SK-N-SH (cell line): ENCODE measurements at regions not wholly inside any gene's neighbourhood (a gene's known extent, or its start where the extent isn't known, plus 50 kb on each side); places are given as distances from the start of the nearest gene placed in this dataset.

Experiments
- CTCF ChIA-PET: fragments of 300-600, 350-600 bp; formaldehyde crosslinking; extraction: SDS; loops from one replicate; lab custom pipeline; 2021; lab: Yijun Ruan, JAX
- POLR2A ChIA-PET: fragments of 350-600 bp; sonication (Branson Sonifier 250); formaldehyde crosslinking; extraction: SDS; loops from one replicate; lab custom pipeline; 2020; ENCODE audit warnings: antibody characterized with exemption, inconsistent platforms; lab: Yijun Ruan, JAX
- DNase-seq: peaks from one replicate; pipeline ENCODE4 v3.0.0; 2012
- H2AFZ ChIP-seq: fragments of 200-600 bp; sonication (generic); 2 replicates; pipeline ENCODE4 v1.8.1; 2016; ENCODE audit warnings: antibody characterized with exemption, mild to moderate bottlenecking, low read depth
- H3F3A ChIP-seq: fragments of 200-600 bp; sonication (generic); replicated peaks from 2 replicates; pipeline ENCODE3; 2016; ENCODE audit warnings: antibody characterized with exemption, mild to moderate bottlenecking; ENCODE audit not compliant: insufficient read depth
- H3K27ac ChIP-seq, 2 experiments: fragments of 200-500 bp in 1 of 2; fragments of 200-600 bp in 1 of 2; sonication (Bioruptor generic) in 1 of 2; sonication (generic), shearing (Covaris generic) in 1 of 2; 2 replicates each; pipeline versions ENCODE4 v1.5.1 to v1.6.1; 2014 to 2016; ENCODE audit warnings: low read depth in 2 of 2, inconsistent platforms in 1 of 2, low read length in 1 of 2, mild to moderate bottlenecking in 1 of 2, mixed read lengths in 1 of 2
- H3K27me3 ChIP-seq: fragments of 200-600 bp; sonication (generic), shearing (Covaris generic); 2 replicates; pipeline ENCODE4 v1.6.1; 2016; ENCODE audit warnings: mixed run types; ENCODE audit not compliant: insufficient read depth
- H3K36me3 ChIP-seq, 2 experiments: fragments of 200-500 bp in 1 of 2; fragments of 200-600 bp in 1 of 2; sonication (Bioruptor generic) in 1 of 2; sonication (generic) in 1 of 2; replicated peaks in 1 of 2; 2 replicates each; pipeline versions ENCODE3 to v1.5.1; 2014 to 2016; ENCODE audit warnings: low read length in 1 of 2, mild to moderate bottlenecking in 1 of 2; ENCODE audit not compliant: insufficient read depth in 2 of 2, control insufficient read depth in 1 of 2
- H3K4me1 ChIP-seq, 2 experiments: fragments of 200-500 bp in 1 of 2; fragments of 200-600 bp in 1 of 2; sonication (Bioruptor generic) in 1 of 2; sonication (generic), shearing (Covaris generic) in 1 of 2; 2 replicates each; pipeline versions ENCODE4 v1.5.1 to v1.6.1; 2014 to 2016; ENCODE audit warnings: low read depth in 1 of 2, low read length in 1 of 2, mixed run types in 1 of 2; ENCODE audit not compliant: insufficient read depth in 2 of 2, control insufficient read depth in 1 of 2
- H3K4me2 ChIP-seq: fragments of 200-600 bp; sonication (generic), shearing (Covaris generic); 2 replicates; pipeline ENCODE4 v1.6.1; 2017; ENCODE audit warnings: mixed run types
- H3K4me3 ChIP-seq, 2 experiments: fragments of 200-500 bp in 1 of 2; fragments of 200-600 bp in 1 of 2; sonication (Bioruptor generic) in 1 of 2; sonication (generic), shearing (Covaris generic) in 1 of 2; 2 replicates each; pipeline versions ENCODE4 v1.5.1 to v1.8.1; 2014 to 2016; ENCODE audit warnings: low read depth in 2 of 2, inconsistent platforms in 1 of 2, low read length in 1 of 2, mild to moderate bottlenecking in 1 of 2, mixed read lengths in 1 of 2, moderate library complexity in 1 of 2
- H3K79me2 ChIP-seq: fragments of 200-600 bp; sonication (generic); 2 replicates; pipeline ENCODE4 v1.8.1; 2017; ENCODE audit warnings: mild to moderate bottlenecking; ENCODE audit not compliant: insufficient read depth
- H3K9ac ChIP-seq: fragments of 200-600 bp; sonication (generic); 2 replicates; pipeline ENCODE4 v1.6.1; 2017; ENCODE audit warnings: mixed run types
- H3K9me2 ChIP-seq: fragments of 200-600 bp; sonication (generic); 2 replicates; pipeline ENCODE4 v1.6.1; 2017; ENCODE audit warnings: mixed run types
- H3K9me3 ChIP-seq: fragments of 200-600 bp; sonication (generic); 2 replicates; pipeline ENCODE4 v1.6.1; 2017; ENCODE audit warnings: mixed run types, mild to moderate bottlenecking, moderate library complexity
- H4K20me1 ChIP-seq: fragments of 200-600 bp; sonication (generic); 2 replicates; pipeline ENCODE4 v1.6.1; 2017; ENCODE audit warnings: mild to moderate bottlenecking, mixed run types; ENCODE audit not compliant: insufficient read depth
- CHD2 ChIP-seq: fragments of 150-350 bp; IDR thresholded peaks from 2 replicates; pipeline ENCODE4 v1.6.1; 2018; ENCODE audit warnings: low read length; ENCODE audit not compliant: partially characterized antibody
- ELF1 ChIP-seq: IDR thresholded peaks from 2 replicates; pipeline ENCODE4 v1.4.0; 2012
- EP300 ChIP-seq, 2 experiments: IDR thresholded peaks; 2 replicates each; pipeline versions ENCODE4 v1.4.0 to v1.6.1; 2012; ENCODE audit warnings: borderline replicate concordance in 1 of 2, low read depth in 1 of 2, low read length in 1 of 2
- FOSL2 ChIP-seq: IDR thresholded peaks from 2 replicates; pipeline ENCODE4 v1.4.0; 2012; ENCODE audit warnings: low read depth, mild to moderate bottlenecking, moderate library complexity, borderline replicate concordance
- FOXM1 ChIP-seq: IDR thresholded peaks from 2 replicates; pipeline ENCODE4 v1.4.0; 2012; ENCODE audit warnings: low read depth, mild to moderate bottlenecking
- JUND ChIP-seq: IDR thresholded peaks from 2 replicates; pipeline ENCODE4 v1.4.0; 2012
- MEF2A ChIP-seq: IDR thresholded peaks from 2 replicates; pipeline ENCODE4 v1.4.0; 2012; ENCODE audit warnings: low read depth, borderline replicate concordance
- MXI1 ChIP-seq: IDR thresholded peaks from 2 replicates; pipeline ENCODE4 v1.6.1; 2012; ENCODE audit warnings: mild to moderate bottlenecking, low read depth, low read length, improper control_type of control experiment
- NFIC ChIP-seq: IDR thresholded peaks from 2 replicates; pipeline ENCODE4 v1.4.0; 2012; ENCODE audit warnings: borderline replicate concordance
- NRF1 ChIP-seq: IDR thresholded peaks from 2 replicates; pipeline ENCODE4 v1.6.1; 2012; ENCODE audit warnings: low read depth, mild to moderate bottlenecking, low read length
- POLR2AphosphoS5 ChIP-seq: IDR thresholded peaks from 2 replicates; pipeline ENCODE4 v1.6.1; 2012; ENCODE audit warnings: low read depth, low read length
- RAD21 ChIP-seq: IDR thresholded peaks from 2 replicates; pipeline ENCODE4 v1.6.1; 2012; ENCODE audit warnings: mild to moderate bottlenecking, low read length
- RXRA ChIP-seq: IDR thresholded peaks from 2 replicates; pipeline ENCODE4 v1.4.0; 2012; ENCODE audit warnings: low read depth, mild to moderate bottlenecking, borderline replicate concordance
- SIN3A ChIP-seq: IDR thresholded peaks from 2 replicates; pipeline ENCODE4 v1.6.1; 2012; ENCODE audit warnings: low read depth, mild to moderate bottlenecking, low read length, moderate library complexity, borderline replicate concordance
- SMC3 ChIP-seq: IDR thresholded peaks from 2 replicates; pipeline ENCODE4 v1.6.1; 2012; ENCODE audit warnings: low read depth, low read length, improper control_type of control experiment
- TAF1 ChIP-seq: IDR thresholded peaks from 2 replicates; pipeline ENCODE4 v1.6.1; 2012; ENCODE audit warnings: low read depth, mild to moderate bottlenecking, low read length, moderate library complexity, borderline replicate concordance
- TCF12 ChIP-seq: IDR thresholded peaks from 2 replicates; pipeline ENCODE4 v1.4.0; 2012
- TEAD4 ChIP-seq: IDR thresholded peaks from 2 replicates; pipeline ENCODE4 v1.4.0; 2012; ENCODE audit warnings: mild to moderate bottlenecking, borderline replicate concordance; ENCODE audit not compliant: insufficient read depth
- USF1 ChIP-seq: IDR thresholded peaks from 2 replicates; pipeline ENCODE4 v1.4.0; 2012; ENCODE audit warnings: low read depth, borderline replicate concordance
- YY1 ChIP-seq: IDR thresholded peaks from 2 replicates; pipeline ENCODE4 v1.4.0; 2012; ENCODE audit warnings: low read depth, mild to moderate bottlenecking
- WGBS: methylation state at CpG from one replicate; pipeline ENCODE4 v1.1.6; 2017; ENCODE audit warnings: low lambda C conversion rate; 5-methylcytosine and 5-hydroxymethylcytosine counted together
- TF ChIP-seq, protein P1 (sequence below): IDR thresholded peaks from 2 replicates; pipeline ENCODE4 v1.4.0; 2012; ENCODE audit warnings: low read depth
- TF ChIP-seq, protein P2 (sequence below): fragments of 200-600 bp; sonication (generic); IDR thresholded peaks from 2 replicates; pipeline ENCODE4 v1.6.1; 2017; ENCODE audit warnings: antibody characterized with exemption, mild to moderate bottlenecking, moderate library complexity
- TF ChIP-seq, protein P3 (sequence below): IDR thresholded peaks from 2 replicates; pipeline ENCODE4; 2012

DNA sequence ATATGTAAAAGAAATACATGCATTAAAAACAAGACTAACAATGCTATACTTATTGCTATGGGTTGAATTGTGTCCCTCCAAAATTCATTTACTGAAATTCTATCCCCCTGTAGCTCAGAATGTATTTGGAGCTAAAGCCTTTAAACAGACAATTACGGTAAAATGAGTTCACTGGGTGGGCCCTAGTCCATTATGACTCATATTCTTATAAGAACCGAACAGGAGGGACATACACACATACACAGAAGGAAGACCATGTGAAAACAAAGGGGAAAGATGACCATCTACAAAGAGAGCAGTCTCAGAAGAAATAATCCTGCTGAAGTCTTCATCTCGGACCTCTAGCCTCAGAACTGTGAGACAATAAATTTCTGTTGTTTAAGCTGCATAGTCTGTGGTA lies 77.1 kb upstream of the ANKS1B start:
- WGBS, result 63% methylated on average over 3 of the region's 3 CpGs
- POLR2A ChIA-PET, result no interaction called here
- Histone ChIP-seq H4K20me1 (no peaks in the 10 kb centered on the region), H3K9me3 (0 out of 2 replicates have a peak, but pooled peaks cover 6% of the 10 kb centered on the region), H3K79me2 (no peaks in the 10 kb centered on the region), H2AFZ (no peak overlapping the region), H3K4me1 (peaks cover 0 to 11% of the 10 kb centered on the region in 2 experiments), H3K27ac (no peak overlapping the region), H3F3A (peaks cover 28% of the 10 kb centered on the region), H3K27me3 (no peaks in the 10 kb centered on the region), H3K4me2 (no peak overlapping the region), H3K9ac (no peak overlapping the region), H3K36me3 (peaks cover 10 to 50% of the 10 kb centered on the region in 2 experiments), H3K9me2 (no peaks in the 10 kb centered on the region), H3K4me3 (no peak overlapping the region)
- CTCF ChIA-PET, result no interaction called here
- TF ChIP-seq YY1 (no peak), FOSL2 (peak; percentile 19; the same call in 1 of the 2 replicates)
- no peak for DNase-seq

DNA sequence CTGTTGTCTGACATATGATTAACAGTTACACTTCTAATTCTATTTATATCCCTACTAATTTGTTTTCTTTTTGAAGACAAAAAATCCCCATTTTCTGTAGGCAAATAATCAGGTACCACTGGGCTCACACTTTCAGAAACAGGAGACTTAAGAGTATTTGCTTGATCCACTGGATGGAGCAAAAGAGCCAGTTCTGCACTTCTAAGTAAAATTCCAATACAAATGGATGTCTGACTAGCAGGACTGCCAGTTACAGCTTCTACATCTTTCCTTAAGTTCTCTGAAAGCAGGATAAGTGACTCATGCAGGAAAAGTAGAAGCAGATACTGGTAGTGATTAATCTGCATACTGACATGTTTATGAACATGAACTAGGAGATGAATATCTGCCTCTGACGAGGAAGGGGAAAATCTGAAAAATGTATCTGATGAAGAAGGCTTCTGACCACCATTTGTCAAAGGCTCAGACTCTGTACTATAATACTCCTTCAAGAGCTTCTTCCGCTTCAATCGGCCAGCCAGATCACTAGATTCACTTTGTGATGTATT lies 73.8 kb upstream of the ANKS1B start:
- peak; percentile 9 for DNase-seq
- Histone ChIP-seq H3K27ac (peak overlapping the region; percentile 55 to 92; a peak in 3 of 4 replicates), H3K9me2 (no peaks in the 10 kb centered on the region), H3K4me3 (peak overlapping the region in 1 of 2 experiments; percentile 25; a peak in 1 of 4 replicates), H3F3A (peaks cover 28% of the 10 kb centered on the region), H3K27me3 (no peaks in the 10 kb centered on the region), H3K4me1 (peaks cover 0 to 16% of the 10 kb centered on the region in 2 experiments), H3K9me3 (no peaks in the 10 kb centered on the region), H3K4me2 (peak overlapping the region; percentile 65), H2AFZ (peak overlapping the region; percentile 69), H3K36me3 (peaks cover 16 to 43% of the 10 kb centered on the region in 2 experiments), H4K20me1 (no peaks in the 10 kb centered on the region), H3K79me2 (no peaks in the 10 kb centered on the region), H3K9ac (peak overlapping the region; percentile 51)
- ChIA-PET CTCF (interaction anchor here (1.0 to 1.2 kb wide), 2 partner anchors 19 to 58 kb away, joined by 3 to 4 read pairs; no protein-coding TSS in a partner anchor), POLR2A (no interaction called here)
- WGBS, result 33% methylated on average over 3 of the region's 3 CpGs
- TF ChIP-seq, protein P1, sequence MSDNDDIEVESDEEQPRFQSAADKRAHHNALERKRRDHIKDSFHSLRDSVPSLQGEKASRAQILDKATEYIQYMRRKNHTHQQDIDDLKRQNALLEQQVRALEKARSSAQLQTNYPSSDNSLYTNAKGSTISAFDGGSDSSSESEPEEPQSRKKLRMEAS, result peak; percentile 75
- peak; percentile 99 for TF ChIP-seq JUND
- TF ChIP-seq SMC3, result peak; percentile 51
- no peak for TF ChIP-seq CHD2
- TF ChIP-seq MXI1, result no peak
- TF ChIP-seq NFIC, result peak; percentile 76; the same call in 1 of the 2 replicates
- peak; percentile 88; the same call in 1 of the 2 replicates for TF ChIP-seq POLR2AphosphoS5
- peak; percentile 76 for TF ChIP-seq RXRA
- peak; percentile 37; the same call in 1 of the 2 replicates for TF ChIP-seq TAF1
- TF ChIP-seq RAD21, result peak; percentile 64
- TF ChIP-seq ELF1, result no peak
- no peak for TF ChIP-seq NRF1
- peak; percentile 96 for TF ChIP-seq TCF12
- TF ChIP-seq FOSL2, result peak; percentile 98
- peak; percentile 54; the same call in 1 of the 2 replicates for TF ChIP-seq YY1
- peak; percentile 96 for TF ChIP-seq TEAD4
- TF ChIP-seq FOXM1, result peak; percentile 81; the same call in 1 of the 2 replicates
- TF ChIP-seq MEF2A, result no peak
- TF ChIP-seq USF1, result no peak
- peak; percentile 68; the same call in 1 of the 2 replicates for TF ChIP-seq SIN3A
- TF ChIP-seq, protein P2, sequence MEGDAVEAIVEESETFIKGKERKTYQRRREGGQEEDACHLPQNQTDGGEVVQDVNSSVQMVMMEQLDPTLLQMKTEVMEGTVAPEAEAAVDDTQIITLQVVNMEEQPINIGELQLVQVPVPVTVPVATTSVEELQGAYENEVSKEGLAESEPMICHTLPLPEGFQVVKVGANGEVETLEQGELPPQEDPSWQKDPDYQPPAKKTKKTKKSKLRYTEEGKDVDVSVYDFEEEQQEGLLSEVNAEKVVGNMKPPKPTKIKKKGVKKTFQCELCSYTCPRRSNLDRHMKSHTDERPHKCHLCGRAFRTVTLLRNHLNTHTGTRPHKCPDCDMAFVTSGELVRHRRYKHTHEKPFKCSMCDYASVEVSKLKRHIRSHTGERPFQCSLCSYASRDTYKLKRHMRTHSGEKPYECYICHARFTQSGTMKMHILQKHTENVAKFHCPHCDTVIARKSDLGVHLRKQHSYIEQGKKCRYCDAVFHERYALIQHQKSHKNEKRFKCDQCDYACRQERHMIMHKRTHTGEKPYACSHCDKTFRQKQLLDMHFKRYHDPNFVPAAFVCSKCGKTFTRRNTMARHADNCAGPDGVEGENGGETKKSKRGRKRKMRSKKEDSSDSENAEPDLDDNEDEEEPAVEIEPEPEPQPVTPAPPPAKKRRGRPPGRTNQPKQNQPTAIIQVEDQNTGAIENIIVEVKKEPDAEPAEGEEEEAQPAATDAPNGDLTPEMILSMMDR, result peak; percentile 75
- peak in 1 of 2 experiments; percentile 96; a peak in 2 of 4 replicates for TF ChIP-seq EP300 (IDR thresholded peaks at IDR 0.05; ENCODE audit: borderline replicate concordance in 1 of 2, low read depth in 1 of 2, low read length in 1 of 2)
- TF ChIP-seq, protein P3, sequence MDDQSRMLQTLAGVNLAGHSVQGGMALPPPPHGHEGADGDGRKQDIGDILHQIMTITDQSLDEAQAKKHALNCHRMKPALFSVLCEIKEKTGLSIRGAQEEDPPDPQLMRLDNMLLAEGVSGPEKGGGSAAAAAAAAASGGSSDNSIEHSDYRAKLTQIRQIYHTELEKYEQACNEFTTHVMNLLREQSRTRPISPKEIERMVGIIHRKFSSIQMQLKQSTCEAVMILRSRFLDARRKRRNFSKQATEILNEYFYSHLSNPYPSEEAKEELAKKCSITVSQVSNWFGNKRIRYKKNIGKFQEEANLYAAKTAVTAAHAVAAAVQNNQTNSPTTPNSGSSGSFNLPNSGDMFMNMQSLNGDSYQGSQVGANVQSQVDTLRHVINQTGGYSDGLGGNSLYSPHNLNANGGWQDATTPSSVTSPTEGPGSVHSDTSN, result peak; percentile 98
